Stimulated activated effector memory CD8-positive, alpha-beta T cell treated with anti-CD3 and anti-CD28 coated beads, Interleukin-12 subunit alpha, Interleukin-12 subunit beta, amount 100 ng/mL, for 72 hours (primary cell): ENCODE measurements at regions not wholly inside any gene's neighbourhood (a gene's known extent, or its start where the extent isn't known, plus 50 kb on each side); places are given as distances from the start of the nearest gene placed in this dataset.

Experiments used
- ATAC-seq: fragments of 150-1000 bp; cut with Tn5 transposase; 2 replicates; pipeline ENCODE4 v1.10.0; 2021
- DNase-seq, 2 donors: peaks; one replicate each; pipeline ENCODE4 v3.0.0; 2021 to 2022; ENCODE audit warnings: low spot score in 2 of 2
- H3K27ac Mint-ChIP-seq: one replicate; pipeline ENCODE4 v1.8.0; 2022; ENCODE audit warnings: mild to moderate bottlenecking, mixed read lengths
- H3K36me3 Mint-ChIP-seq: one replicate; pipeline ENCODE4 v1.8.0; 2022; ENCODE audit warnings: mild to moderate bottlenecking, mixed read lengths
- H3K4me1 Mint-ChIP-seq: one replicate; pipeline ENCODE4 v1.8.0; 2022; ENCODE audit warnings: mixed read lengths
- H3K4me3 Mint-ChIP-seq: one replicate; pipeline ENCODE4 v1.8.0; 2022; ENCODE audit warnings: mild to moderate bottlenecking, mixed read lengths
- H3K9me3 Mint-ChIP-seq: one replicate; pipeline ENCODE4 v1.8.0; 2022; ENCODE audit warnings: mixed read lengths

DNA sequence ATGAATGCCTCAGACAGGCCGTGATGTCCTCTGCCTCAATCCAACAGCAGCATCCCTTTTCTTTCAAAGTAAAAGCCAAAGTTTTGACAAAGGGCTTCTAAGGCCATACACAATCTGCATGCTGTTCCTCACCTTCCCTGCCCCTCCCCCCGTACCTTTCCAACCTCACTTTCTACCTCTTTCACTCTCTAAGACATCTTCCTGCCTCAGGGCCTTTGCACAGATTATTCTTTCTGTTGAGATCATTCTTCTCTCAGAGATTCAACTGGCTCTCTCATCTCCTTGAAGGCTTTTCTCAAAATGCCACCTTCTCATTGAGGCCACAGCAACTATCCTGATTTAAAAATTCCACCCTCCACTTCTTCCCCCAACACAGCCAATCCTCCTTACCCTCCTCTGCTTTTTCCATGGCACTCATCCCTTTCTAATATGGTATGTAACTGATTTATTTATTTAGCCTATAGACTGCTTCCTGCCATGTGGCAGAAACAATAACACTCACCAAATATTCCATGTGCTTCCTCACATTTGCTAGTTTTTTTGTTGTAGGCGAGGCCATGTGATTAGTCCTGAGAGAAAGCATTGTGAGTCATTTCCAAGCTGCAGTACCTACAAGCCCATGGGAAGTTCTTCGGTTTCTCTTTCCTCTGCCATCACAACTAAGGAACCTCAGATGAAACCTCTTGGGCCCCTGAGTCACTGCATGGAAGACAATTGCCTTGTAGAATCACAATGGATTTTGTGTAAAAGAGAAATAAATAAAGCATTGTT, 58.7 kb upstream of the GADD45A start:
- Mint-ChIP-seq H3K9me3 (no peaks in the 10 kb centered on the region), H3K27ac (no peak overlapping the region), H3K36me3 (no peaks in the 10 kb centered on the region), H3K4me3 (no peak overlapping the region), H3K4me1 (no peaks in the 10 kb centered on the region)
- ATAC-seq (no peak), DNase-seq (no peak)

- no peak overlapping the region for H3K27ac Mint-ChIP-seq
- no peak overlapping the region for H3K4me3 Mint-ChIP-seq
- H3K36me3 Mint-ChIP-seq = no peaks in the 10 kb centered on the region
- DNase-seq (no peak), ATAC-seq (no peak)
- H3K9me3 Mint-ChIP-seq = no peaks in the 10 kb centered on the region
- no peaks in the 10 kb centered on the region for H3K4me1 Mint-ChIP-seq
These were observed 58.2 kb upstream of the GADD45A start for GRCh38 chr1:67626861-67627235.

DNA sequence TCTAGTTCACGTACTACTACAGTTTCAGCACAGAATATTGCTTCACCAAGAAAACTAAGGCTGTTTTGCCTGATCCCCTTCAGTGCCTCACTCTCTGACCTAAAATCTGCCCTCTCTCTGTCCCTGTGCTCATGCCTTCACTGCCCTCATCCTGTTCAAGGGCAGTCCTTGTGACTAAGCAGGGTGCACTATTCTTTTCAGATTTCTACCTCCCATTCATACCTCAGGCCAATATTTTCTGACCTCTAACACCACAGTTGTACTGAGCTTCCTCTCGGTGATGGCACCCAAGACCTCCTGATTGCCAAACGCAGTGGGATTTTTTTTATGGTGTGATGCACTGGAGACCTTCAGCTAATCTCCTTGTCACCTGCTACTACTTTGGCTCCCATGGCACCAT, 57.7 kb upstream of the GADD45A start:
- Mint-ChIP-seq H3K4me3 (no peak overlapping the region), H3K36me3 (no peaks in the 10 kb centered on the region), H3K27ac (no peak overlapping the region), H3K9me3 (no peaks in the 10 kb centered on the region), H3K4me1 (no peaks in the 10 kb centered on the region)
- DNase-seq (no peak), ATAC-seq (no peak)

DNA sequence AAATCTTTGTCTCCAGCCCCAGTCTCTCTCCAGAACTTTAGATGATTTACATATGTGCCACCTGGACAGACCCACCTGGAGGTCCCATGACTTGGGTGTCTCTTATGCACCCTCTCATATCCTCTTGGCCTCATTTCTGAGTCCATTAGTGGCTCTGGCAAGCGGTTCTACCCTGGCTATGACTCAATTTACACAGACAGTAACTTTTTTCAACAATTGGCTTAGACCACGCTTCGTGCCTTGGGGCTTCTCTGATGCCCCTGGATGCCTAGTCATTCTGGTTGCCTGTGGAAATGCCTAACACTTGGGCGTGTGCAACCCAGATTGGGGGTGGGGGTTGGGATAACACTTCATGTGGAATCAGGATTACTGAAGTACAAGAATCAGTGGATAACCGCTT, 57.1 kb upstream of the GADD45A start:
- Mint-ChIP-seq H3K27ac (no peak overlapping the region), H3K36me3 (no peaks in the 10 kb centered on the region), H3K4me1 (no peaks in the 10 kb centered on the region), H3K9me3 (no peaks in the 10 kb centered on the region), H3K4me3 (no peak overlapping the region)
- ATAC-seq (no peak), DNase-seq (no peak)

GRCh38 chr1:67629370-67630075, 55.5 kb upstream of the GADD45A start:
- ATAC-seq (peak; percentile 62), DNase-seq (no peak)
- Mint-ChIP-seq H3K9me3 (no peaks in the 10 kb centered on the region), H3K36me3 (no peaks in the 10 kb centered on the region), H3K4me3 (no peak overlapping the region), H3K4me1 (no peaks in the 10 kb centered on the region), H3K27ac (no peak overlapping the region)

DNA sequence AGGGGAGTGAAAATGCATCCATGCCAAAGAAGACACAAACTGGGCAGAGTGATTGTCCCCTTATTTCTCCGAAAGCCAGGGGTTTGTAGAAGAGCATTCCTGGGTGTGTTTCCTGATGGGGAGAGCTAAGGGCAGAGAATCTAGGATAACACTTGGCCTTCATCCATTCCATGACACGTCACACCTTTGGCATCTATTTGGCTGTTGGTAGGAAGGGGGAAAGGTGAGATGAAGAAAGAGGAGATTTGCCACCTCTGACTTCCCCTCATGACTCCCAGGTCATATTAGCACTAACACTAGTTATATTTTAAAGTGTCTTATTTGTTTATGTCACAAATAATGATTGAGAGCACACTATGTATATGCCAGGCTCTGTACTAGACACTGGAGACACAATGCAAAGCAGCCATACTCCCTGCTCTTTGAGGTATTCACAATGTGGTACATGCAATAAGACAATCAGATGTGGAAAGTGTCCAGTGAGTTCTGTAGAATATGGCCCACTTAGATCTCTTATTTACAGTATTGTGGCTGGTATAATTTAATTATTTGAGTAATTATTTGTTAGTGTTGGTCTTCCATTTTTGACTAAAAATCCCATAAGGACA, 54.5 kb upstream of the GADD45A start:
- Mint-ChIP-seq H3K4me1 (peaks cover 9% of the 10 kb centered on the region), H3K36me3 (no peaks in the 10 kb centered on the region), H3K4me3 (no peak overlapping the region), H3K27ac (no peak overlapping the region), H3K9me3 (no peaks in the 10 kb centered on the region)
- ATAC-seq (no peak), DNase-seq (no peak)

- H3K4me3 Mint-ChIP-seq = no peak overlapping the region
- no peak overlapping the region for H3K27ac Mint-ChIP-seq
- ATAC-seq (no peak), DNase-seq (no peak)
- peaks cover 14% of the 10 kb centered on the region for H3K4me1 Mint-ChIP-seq
- no peaks in the 10 kb centered on the region for H3K9me3 Mint-ChIP-seq
- no peaks in the 10 kb centered on the region for H3K36me3 Mint-ChIP-seq
These were observed 52.6 kb upstream of the GADD45A start for GRCh38 chr1:67632356-67632755.

- no peak for DNase-seq
These were observed 52.0 kb upstream of the GADD45A start for GRCh38 chr1:67632811-67633655.

DNA sequence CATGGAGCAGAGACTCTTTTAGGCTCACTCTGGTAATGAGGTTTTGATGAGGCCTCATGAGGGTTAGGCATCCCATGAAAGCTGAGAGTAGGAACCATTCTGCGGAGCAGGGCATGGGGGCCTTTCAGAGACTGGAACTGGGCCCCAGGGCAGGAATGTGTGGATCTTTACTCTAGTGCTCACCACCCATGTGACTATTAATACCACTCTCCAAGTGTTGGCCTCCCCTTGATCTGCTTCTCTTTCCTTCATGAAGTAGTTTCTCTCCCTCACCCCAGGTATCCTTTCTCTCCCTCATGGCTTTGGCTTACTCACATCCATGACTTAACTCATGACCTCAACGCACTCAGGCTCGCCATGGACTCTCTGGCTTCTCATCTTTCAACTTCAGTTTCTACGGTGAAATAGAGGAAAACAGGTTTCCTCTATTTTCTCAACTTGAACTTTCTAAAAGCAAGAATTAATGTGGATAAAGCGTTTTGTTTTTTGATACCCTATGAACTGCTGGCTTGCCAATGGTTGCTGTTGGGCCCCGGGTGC, 50.5 kb upstream of the GADD45A start:
- H3K4me1 Mint-ChIP-seq = peaks cover 14% of the 10 kb centered on the region
- H3K9me3 Mint-ChIP-seq = no peaks in the 10 kb centered on the region
- H3K4me3 Mint-ChIP-seq = no peak overlapping the region
- ATAC-seq (no peak), DNase-seq (peak in 1 of 2 donors; percentile 32)
- H3K36me3 Mint-ChIP-seq = no peaks in the 10 kb centered on the region
- H3K27ac Mint-ChIP-seq = no peak overlapping the region

More at GRCh38 chr1:67632811-67633655, 52.0 kb upstream of the GADD45A start:
- ATAC-seq = no peak
- Mint-ChIP-seq H3K4me1 (peaks cover 14% of the 10 kb centered on the region), H3K9me3 (no peaks in the 10 kb centered on the region), H3K36me3 (no peaks in the 10 kb centered on the region), H3K27ac (no peak overlapping the region), H3K4me3 (no peak overlapping the region)

- DNase-seq = peak in 1 of 2 donors; percentile 33
- Mint-ChIP-seq H3K4me1 (peaks cover 14% of the 10 kb centered on the region), H3K27ac (no peak overlapping the region), H3K36me3 (no peaks in the 10 kb centered on the region), H3K4me3 (no peak overlapping the region), H3K9me3 (no peaks in the 10 kb centered on the region)
- ATAC-seq = no peak
These were observed 49.8 kb upstream of the GADD45A start for GRCh38 chr1:67635055-67635809.
